ENCODE measurements at regions not wholly inside any gene's neighbourhood (a gene's known extent, or its start where the extent isn't known, plus 50 kb on each side); places are given as distances from the start of the nearest gene placed in this dataset.
"Not testable (repeated sequence)": the region's sequence is repeated elsewhere in the genome, so short reads cannot be mapped to it uniquely, and the experiment has no call there.

- no peak for DNase-seq (ENCODE audit: low read depth)
- TF ChIP-seq CTCF (IDR thresholded peaks at IDR 0.05; ENCODE audit: low read length, missing control alignments): no peak
- H3K4me3 ChIP-seq (replicated peaks; ENCODE audit: low read depth, low read length): no peak overlapping the region
Observed at GRCh38 chrX:129000797-129001196, 522.5 kb downstream of the SMARCA1 start.

GRCh38 chrX:129000018-129000417 is 523.3 kb downstream of the SMARCA1 start:
- no peak for TF ChIP-seq CTCF (IDR thresholded peaks at IDR 0.05; ENCODE audit: low read length, missing control alignments)
- DNase-seq (ENCODE audit: low read depth): no peak
- no peak overlapping the region for H3K4me3 ChIP-seq (replicated peaks; ENCODE audit: low read depth, low read length)

GRCh38 chrX:128992107-128992971 is 531.0 kb downstream of the SMARCA1 start:
- no peak for DNase-seq (ENCODE audit: low read depth)
- H3K4me3 ChIP-seq (replicated peaks; ENCODE audit: low read depth, low read length): no peak overlapping the region

GRCh38 chrX:128975745-128976144 is 547.5 kb downstream of the SMARCA1 start:
- DNase-seq (ENCODE audit: low read depth): peak; percentile 0
- H3K4me3 ChIP-seq (replicated peaks; ENCODE audit: low read depth, low read length): no peak overlapping the region
- TF ChIP-seq CTCF (IDR thresholded peaks at IDR 0.05; ENCODE audit: low read length, missing control alignments): peak; percentile 1

More at GRCh38 chrX:128992107-128992971, 531.0 kb downstream of the SMARCA1 start:
- TF ChIP-seq CTCF (IDR thresholded peaks at IDR 0.05; ENCODE audit: low read length, missing control alignments): no peak

GRCh38 chrX:128973033-128973432 is 550.3 kb downstream of the SMARCA1 start:
- TF ChIP-seq CTCF (IDR thresholded peaks at IDR 0.05; ENCODE audit: low read length, missing control alignments): no peak
- no peak overlapping the region for H3K4me3 ChIP-seq (replicated peaks; ENCODE audit: low read depth, low read length)
- DNase-seq (ENCODE audit: low read depth): no peak

- H3K4me3 ChIP-seq (replicated peaks; ENCODE audit: low read depth, low read length): no peak overlapping the region
- DNase-seq (ENCODE audit: low read depth): no peak
- no peak for TF ChIP-seq CTCF (IDR thresholded peaks at IDR 0.05; ENCODE audit: low read length, missing control alignments)
Observed at GRCh38 chrX:128961290-128961689, 562.0 kb downstream of the SMARCA1 start.

- H3K4me3 ChIP-seq (replicated peaks; ENCODE audit: low read depth, low read length); DNase-seq (ENCODE audit: low read depth): not testable (repeated sequence)
Observed at GRCh38 chrX:128954697-128955096, 568.6 kb downstream of the SMARCA1 start.
